ENCODE measurements at regions not wholly inside any gene's neighbourhood (a gene's known extent, or its start where the extent isn't known, plus 50 kb on each side); places are given as distances from the start of the nearest gene placed in this dataset.
"Not testable (repeated sequence)": the region's sequence is repeated elsewhere in the genome, so short reads cannot be mapped to it uniquely, and the experiment has no call there.

DNA sequence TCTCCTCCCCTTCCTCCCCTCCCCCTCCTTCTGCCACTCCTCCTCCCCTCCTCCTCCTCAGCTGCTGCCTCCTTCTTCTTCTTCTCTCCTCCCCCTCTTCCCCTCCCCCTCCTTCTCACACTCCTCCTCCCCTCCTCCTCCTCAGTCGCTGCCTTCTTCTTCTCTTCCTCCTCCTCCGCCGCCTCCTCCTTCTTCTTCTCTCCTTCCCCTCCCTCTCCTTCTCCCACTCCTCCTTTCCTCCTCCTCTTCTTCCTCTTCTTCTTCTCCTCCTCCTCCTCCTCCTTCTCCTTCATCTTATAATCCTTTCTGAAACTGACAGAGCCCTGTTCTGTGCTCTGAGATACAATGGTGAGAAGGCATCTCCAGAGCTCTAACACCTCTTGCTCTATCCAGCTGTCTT is 73.1 kb upstream of the DCD start:
- TF ChIP-seq POLR2A (IDR thresholded peaks at IDR 0.05) (no peak), POLR2AphosphoS5 (IDR thresholded peaks at IDR 0.05) (no peak)
- 71 to 77% methylated on average over 3 of the region's 3 CpGs for WGBS, 2 donors
- Histone ChIP-seq H3K36me3 (no peaks in the 10 kb centered on the region), H3K27ac (no peak overlapping the region), H3K27me3 (no peaks in the 10 kb centered on the region), H3K4me1 (peaks cover 0 to 5% (median 0%) of the 10 kb centered on the region in 4 donors), H3K4me3 (no peak overlapping the region), H3K9me3 (no peaks in the 10 kb centered on the region)
- intact Hi-C loops (cut with DNase I): no loop called here
- DNase-seq: no peak

DNA sequence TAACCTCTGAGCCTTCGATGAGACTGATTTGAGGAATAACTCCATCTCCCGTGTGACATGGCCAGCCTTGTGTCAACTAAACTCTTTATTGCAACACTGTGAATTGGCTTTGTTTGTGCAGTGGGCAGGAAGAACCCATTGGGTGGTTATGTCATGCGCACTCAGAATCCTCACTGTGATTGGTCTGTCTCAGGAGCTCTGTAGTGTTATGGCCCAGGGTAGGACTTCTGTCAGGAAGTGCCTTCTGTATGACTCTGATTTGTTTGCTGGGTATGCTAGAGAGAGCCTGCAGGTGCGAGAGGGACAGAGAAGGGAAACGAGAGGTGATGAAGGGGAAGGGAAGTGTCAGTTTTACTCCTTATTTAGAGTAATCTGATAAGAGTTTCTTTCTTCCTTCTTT is 71.5 kb upstream of the DCD start:
- no peak for DNase-seq
- H3K27me3 ChIP-seq: no peaks in the 10 kb centered on the region
- H3K4me3 ChIP-seq: no peak overlapping the region
- peaks cover 0 to 13% (median 0%) of the 10 kb centered on the region in 4 donors for H3K4me1 ChIP-seq
- intact Hi-C loops (cut with DNase I): no loop called here
- TF ChIP-seq EP300 (IDR thresholded peaks at IDR 0.05) (no peak), POLR2A (IDR thresholded peaks at IDR 0.05) (no peak), POLR2AphosphoS5 (IDR thresholded peaks at IDR 0.05) (no peak)
- TF ChIP-seq, protein P1, sequence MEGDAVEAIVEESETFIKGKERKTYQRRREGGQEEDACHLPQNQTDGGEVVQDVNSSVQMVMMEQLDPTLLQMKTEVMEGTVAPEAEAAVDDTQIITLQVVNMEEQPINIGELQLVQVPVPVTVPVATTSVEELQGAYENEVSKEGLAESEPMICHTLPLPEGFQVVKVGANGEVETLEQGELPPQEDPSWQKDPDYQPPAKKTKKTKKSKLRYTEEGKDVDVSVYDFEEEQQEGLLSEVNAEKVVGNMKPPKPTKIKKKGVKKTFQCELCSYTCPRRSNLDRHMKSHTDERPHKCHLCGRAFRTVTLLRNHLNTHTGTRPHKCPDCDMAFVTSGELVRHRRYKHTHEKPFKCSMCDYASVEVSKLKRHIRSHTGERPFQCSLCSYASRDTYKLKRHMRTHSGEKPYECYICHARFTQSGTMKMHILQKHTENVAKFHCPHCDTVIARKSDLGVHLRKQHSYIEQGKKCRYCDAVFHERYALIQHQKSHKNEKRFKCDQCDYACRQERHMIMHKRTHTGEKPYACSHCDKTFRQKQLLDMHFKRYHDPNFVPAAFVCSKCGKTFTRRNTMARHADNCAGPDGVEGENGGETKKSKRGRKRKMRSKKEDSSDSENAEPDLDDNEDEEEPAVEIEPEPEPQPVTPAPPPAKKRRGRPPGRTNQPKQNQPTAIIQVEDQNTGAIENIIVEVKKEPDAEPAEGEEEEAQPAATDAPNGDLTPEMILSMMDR (IDR thresholded peaks at IDR 0.05): no peak
- WGBS, 2 donors: 47 to 64% methylated on average over 5 of the region's 5 CpGs
- H3K27ac ChIP-seq: no peak overlapping the region
- H3K36me3 ChIP-seq: no peaks in the 10 kb centered on the region
- no peaks in the 10 kb centered on the region for H3K9me3 ChIP-seq

DNA sequence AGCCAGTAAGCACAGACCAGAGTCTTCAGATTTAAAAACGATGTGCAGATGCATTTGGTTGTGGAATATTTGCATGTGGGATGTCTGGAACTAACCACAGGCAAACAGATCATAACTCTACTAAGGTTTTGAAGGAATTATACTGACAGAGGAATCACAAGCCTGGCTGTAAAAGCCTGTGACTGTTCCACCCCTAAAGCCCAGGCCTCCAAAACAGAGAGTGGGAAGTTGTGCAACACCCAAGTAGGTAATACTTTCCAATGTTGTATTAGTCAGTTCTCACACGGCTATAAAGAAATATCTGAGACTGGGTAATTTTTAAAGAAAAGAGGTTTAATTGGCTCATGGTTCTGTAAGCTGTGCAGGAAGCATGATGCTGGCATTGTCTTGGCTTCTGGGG is 68.1 kb upstream of the DCD start:
- WGBS, 2 donors: 29 to 60% methylated on average over 2 of the region's 2 CpGs
- peaks cover 0 to 13% (median 0%) of the 10 kb centered on the region in 4 donors for H3K4me1 ChIP-seq

DNA sequence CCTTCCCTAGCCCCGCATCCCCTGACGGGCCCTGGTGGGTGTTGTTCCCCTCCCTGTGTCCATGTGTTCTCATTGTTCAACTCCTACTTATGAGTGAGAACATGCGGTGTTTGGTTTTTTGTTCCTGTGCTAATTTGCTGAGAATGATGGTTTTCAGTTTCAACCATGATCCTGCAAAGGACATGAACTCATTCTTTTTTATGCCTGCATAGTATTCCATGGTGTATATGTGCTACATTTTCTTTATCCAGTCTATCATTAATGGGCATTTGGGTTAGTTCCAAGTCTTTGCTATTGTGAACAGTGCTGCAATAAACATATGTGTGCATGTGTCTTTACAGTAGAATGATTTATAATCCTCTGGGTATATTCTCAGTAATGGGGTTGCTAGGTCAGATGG is 65.7 kb upstream of the DCD start:
- H3K4me1 ChIP-seq: peaks cover 0 to 13% (median 0%) of the 10 kb centered on the region in 4 donors
- H3K27me3 ChIP-seq; intact Hi-C loops (cut with DNase I); H3K27ac ChIP-seq; DNase-seq; H3K36me3 ChIP-seq; H3K4me3 ChIP-seq; H3K9me3 ChIP-seq: not testable (repeated sequence)
- WGBS, 2 donors: 28 to 75% methylated on average over 3 of the region's 3 CpGs

More for the DNA sequence above, 68.1 kb upstream of the DCD start:
- H3K36me3 ChIP-seq: no peaks in the 10 kb centered on the region
- H3K9me3 ChIP-seq: no peaks in the 10 kb centered on the region
- DNase-seq: no peak
- intact Hi-C loops (cut with DNase I): no loop called here
- no peak overlapping the region for H3K27ac ChIP-seq
- no peak overlapping the region for H3K4me3 ChIP-seq
- H3K27me3 ChIP-seq: no peaks in the 10 kb centered on the region
- TF ChIP-seq POLR2AphosphoS5 (IDR thresholded peaks at IDR 0.05) (no peak), EP300 (IDR thresholded peaks at IDR 0.05) (no peak), POLR2A (IDR thresholded peaks at IDR 0.05) (no peak)
- TF ChIP-seq, protein P1 (IDR thresholded peaks at IDR 0.05): no peak

DNA sequence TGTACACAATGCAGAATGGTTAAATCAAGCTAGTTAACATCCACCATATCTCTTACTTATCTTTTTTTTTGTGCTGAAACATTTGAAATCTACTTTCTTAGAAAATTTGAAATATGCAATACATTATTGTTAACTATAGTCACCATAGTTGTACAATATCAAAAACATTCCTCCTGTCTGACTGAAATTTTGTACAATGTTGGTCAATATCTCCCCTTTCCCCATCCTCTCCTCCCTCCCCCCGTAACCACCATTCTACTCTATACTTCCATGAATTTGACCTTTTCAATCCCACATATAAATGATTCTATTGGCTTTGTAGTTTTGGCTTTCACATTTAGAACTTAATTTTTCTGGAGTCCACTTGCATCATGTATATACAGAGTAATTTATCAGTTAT is 63.5 kb upstream of the DCD start:
- WGBS, 2 donors: 83 to 88% methylated on average over 1 of the region's 1 CpG

DNA sequence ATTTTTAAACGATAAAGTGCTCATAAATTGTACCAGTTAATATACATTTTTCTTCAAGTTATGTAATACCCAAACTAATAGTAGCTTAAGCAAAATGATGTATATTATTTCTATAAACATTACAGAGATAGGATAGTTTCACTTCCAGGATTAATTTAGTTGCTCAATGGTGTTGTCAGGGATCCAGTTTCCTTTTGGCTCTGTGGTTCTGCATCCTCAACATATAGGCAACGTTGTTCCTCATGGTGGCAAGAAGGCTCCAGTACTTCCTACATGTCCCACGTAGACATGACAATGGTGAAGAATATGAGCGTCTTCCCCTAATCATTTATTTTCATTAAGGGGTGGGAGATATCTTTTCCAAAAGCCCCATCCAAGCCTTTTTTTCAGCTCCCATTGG is 60.7 kb upstream of the DCD start:
- DNase-seq: no peak
- Histone ChIP-seq H3K9me3 (no peaks in the 10 kb centered on the region), H3K4me1 (no peaks in the 10 kb centered on the region), H3K27ac (no peak overlapping the region), H3K36me3 (no peaks in the 10 kb centered on the region), H3K4me3 (no peak overlapping the region), H3K27me3 (no peaks in the 10 kb centered on the region)
- intact Hi-C loops (cut with DNase I): no loop called here
- WGBS, 2 donors: 81 to 87% methylated on average over 4 of the region's 4 CpGs
- TF ChIP-seq, protein P1 (IDR thresholded peaks at IDR 0.05): no peak
- TF ChIP-seq POLR2AphosphoS5 (IDR thresholded peaks at IDR 0.05) (no peak), POLR2A (IDR thresholded peaks at IDR 0.05) (no peak), EP300 (IDR thresholded peaks at IDR 0.05) (no peak)

More for the DNA sequence above, 63.5 kb upstream of the DCD start:
- no peaks in the 10 kb centered on the region for H3K9me3 ChIP-seq
- H3K4me3 ChIP-seq: no peak overlapping the region
- TF ChIP-seq EP300 (IDR thresholded peaks at IDR 0.05) (no peak), POLR2AphosphoS5 (IDR thresholded peaks at IDR 0.05) (no peak), POLR2A (IDR thresholded peaks at IDR 0.05) (no peak)
- TF ChIP-seq, protein P1 (IDR thresholded peaks at IDR 0.05): no peak
- intact Hi-C loops (cut with DNase I): no loop called here
- no peak for DNase-seq
- no peaks in the 10 kb centered on the region for H3K36me3 ChIP-seq
- H3K27ac ChIP-seq: no peak overlapping the region
- H3K27me3 ChIP-seq: no peaks in the 10 kb centered on the region
- H3K4me1 ChIP-seq: peaks cover 0 to 12% (median 0%) of the 10 kb centered on the region in 4 donors
